Activated CD8-positive, alpha-beta memory T cell treated with anti-CD3 and anti-CD28 coated beads for 24 hours (primary cell): ENCODE measurements at regions not wholly inside any gene's neighbourhood (a gene's known extent, or its start where the extent isn't known, plus 50 kb on each side); places are given as distances from the start of the nearest gene placed in this dataset.
"Not testable (repeated sequence)": the region's sequence is repeated elsewhere in the genome, so short reads cannot be mapped to it uniquely, and the experiment has no call there.

Experiments
- DNase-seq: peaks from one replicate; pipeline ENCODE4 v3.0.0-alpha.2; 2020

DNA sequence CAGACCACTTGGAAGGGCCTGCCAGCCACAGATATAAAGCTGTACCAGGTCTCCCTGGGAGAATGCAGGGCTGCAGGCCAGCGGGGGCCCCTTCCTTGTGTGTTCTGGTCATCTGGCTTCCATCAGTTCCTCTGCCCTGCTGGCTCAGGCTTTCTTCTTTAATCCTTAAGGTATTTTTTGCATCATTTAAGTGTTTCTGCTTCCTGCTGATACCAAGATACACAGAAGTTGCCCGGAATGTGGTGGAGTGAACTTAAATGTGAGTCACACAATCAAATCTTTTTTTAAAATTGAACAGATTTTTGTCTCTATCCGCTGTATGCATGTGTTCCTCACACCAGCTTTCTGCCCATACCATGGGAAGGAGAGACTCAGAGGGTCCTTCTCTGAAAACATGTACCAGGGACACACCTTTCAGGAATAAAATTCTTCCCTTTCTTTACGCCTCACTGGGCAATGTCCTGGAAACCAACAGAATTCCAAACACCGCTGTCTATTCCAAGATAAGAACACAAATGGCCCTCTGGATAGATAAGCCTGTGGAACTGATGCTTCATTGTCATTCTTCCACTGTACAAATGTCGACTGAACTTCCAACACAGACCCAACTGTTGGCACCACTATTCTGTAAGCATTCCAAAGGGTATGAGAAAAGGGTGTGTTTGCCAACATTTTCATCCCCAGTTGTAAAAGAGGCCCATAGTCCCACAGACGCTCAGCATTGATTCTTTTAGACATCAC is 206.2 kb upstream of the MYLIP start:
- no peak for DNase-seq

DNA sequence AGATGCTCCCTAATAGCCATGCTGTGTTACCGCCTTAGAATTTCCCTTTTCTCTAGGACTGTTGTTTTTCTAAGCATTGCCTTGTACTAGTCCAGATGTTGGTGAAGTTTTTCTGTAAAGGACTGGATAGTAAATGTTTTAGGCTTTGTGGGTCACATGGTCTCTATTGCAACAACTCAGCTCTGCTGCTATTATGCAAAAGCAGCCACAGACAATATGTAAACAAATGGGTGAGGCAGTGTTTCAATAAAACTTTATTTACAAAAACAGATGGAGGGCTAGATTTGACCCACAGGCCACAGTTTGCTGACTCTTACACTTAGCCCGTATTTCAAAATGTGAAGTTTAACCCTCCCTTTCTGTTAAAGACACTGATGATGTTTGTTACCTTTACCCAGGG is 207.6 kb upstream of the MYLIP start:
- no peak for DNase-seq

DNA sequence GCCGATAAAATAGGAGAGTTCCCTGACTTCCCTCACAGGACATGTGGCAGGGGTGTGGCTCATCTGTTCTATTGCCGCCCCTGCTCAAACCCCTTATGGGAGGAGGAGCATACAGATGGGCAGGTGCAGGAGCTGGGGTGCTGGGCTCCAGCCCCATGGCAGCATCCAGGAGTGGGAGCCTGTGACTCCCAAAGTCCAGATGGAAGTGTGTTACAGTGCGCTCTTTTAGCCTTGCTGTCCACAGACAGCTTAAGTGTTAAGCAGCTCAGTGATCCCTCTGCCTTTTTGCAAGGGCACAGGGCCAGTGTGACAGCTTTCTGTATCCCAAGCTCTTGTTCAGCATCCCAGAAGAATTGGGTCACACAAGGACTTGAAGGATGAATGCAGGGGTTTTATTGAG is 212.3 kb upstream of the MYLIP start:
- no peak for DNase-seq

DNA sequence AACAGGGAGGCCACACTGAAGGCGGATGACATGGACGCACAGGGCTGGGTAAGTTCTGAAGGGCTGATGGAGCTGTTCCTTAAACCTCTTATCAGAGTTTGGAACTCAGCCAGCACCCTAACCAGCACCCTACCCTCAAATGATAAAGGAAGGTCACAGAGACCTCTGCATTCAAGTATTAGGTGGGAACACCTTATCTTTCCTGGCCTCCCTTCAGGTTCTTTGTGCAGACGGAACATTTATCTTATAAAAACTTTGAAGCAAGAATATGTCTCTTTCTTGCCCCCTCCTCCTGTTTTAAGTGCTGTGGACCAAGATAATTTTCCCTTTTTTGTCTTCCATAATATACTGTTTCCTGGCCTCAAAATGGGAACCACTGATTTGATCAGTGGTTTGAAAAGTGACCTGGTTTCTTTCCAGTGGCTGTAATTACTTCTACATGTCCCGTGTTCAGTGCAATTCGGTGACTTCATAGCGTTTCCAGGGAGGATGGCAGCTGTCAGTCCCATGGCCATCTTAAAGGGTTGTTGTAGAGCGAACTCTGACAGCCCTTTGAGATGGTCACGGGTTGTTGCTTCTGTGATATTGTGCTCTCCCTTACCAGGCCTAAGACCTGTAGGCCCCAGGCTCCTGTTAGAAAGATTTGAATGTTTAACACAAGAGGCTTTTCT is 213.2 kb upstream of the MYLIP start:
- no peak for DNase-seq

DNA sequence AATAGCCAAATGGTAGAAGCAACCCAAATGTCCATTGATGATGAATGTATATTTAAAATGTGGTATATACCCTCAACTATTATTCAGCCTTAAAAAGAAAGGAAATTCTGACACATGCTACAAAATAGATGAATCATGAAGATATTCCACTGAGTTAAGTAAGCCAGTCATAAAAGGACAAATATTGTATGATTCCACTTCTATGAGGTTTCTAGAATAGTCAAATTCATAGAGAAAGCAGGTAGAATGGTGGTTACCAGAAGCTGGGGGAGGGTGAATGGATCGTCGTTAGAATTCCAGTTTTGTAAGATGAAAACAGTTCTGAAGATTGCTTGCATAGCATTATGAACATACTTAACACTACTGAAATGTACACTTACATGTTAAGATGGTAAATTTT is 214.3 kb upstream of the MYLIP start:
- no peak for DNase-seq

DNA sequence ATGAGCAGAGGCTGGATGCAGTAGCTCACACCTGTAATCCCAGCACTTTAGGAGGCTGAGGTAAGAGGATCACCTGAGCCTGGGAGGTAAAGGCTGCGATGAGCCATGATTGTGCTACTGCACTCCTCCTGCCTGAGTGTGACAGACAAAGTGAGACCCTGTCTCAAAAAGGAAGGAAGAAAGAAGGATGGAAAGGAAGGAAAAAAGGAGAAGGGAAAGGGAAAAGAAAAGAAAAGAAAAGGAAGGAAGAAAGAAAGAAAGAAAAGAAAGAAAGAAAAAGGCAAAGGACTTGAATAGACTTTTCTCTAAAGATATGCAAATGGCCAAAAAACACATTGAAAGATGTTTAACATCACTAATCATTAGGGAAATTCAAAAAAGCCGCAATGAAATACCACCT is 215.3 kb upstream of the MYLIP start:
- no peak for DNase-seq

DNA sequence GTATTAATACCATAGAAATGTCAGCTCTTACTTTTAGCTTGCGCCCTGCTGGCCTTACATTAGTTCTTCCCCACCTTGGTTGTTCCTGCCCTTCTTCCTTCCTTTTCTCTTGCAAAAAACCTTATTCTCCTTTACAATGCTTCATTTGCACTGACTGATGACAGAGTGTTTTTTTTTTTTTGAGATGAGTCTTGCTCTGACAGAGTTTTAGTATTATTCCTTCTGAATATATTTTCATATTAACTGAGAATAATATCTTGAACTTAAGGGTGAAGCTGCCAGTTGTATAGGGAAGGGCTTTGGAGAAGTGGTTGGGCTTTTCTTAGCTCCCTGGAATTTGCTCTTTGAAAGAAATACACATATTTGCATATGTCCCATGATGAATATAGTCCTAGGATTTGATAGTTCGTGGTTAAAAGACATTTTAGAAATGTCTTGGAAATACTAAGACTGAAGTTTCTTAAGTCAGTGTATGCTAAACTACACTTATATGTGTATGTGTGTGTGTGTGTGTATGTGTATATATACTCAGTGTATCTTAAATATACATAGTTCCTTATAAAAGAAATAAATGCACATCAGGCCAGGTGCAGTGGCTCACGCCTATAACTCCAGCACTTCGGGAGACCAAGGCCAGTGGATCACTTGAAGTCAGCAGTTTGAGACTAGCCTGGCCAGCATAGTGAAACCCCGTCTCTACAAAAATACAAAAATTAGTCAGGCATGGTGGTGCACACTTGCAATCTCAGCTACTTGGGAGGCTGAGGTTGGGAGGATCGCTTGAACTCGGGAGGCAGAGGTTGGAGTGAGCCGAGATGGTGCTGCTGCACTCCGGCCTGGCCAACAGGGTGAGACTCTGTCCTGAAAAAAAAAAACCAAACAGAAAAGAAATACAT is 216.1 kb upstream of the MYLIP start:
- no peak for DNase-seq

DNA sequence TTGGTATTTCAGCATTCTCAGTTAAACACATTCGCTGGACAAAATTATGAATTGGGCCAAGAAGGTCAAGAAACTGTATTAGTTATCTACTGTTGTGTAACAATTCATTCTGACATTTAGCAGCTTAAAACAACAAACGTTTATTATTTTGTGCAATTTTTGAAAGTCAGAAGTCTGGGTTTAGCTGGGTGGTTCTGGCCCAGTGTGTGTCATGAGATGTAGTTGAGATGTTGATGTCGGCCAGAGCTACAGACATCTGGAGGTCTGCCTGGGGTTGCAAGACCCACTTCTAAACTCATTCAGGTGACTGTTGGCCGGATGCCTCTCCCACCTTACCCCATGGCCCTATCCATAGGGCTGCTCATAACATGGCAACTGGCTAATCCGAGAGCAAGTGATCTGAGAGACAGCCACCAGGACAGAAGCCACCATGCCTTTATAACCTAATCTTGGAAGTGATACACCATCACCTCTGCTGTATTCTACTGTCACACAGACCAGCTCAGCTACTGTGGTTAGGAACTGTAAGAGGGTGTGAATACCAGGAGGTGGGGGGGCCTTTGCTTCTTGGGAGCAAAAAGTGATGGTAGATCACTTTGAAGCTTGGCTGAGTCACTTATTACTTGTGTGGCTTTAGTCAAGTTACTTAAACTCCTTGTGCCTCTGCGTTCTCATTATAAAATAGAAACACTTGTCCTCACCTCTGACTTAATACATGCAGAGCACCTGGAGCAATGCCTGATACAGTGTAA is 217.0 kb upstream of the MYLIP start:
- DNase-seq, result peak; percentile 59

DNA sequence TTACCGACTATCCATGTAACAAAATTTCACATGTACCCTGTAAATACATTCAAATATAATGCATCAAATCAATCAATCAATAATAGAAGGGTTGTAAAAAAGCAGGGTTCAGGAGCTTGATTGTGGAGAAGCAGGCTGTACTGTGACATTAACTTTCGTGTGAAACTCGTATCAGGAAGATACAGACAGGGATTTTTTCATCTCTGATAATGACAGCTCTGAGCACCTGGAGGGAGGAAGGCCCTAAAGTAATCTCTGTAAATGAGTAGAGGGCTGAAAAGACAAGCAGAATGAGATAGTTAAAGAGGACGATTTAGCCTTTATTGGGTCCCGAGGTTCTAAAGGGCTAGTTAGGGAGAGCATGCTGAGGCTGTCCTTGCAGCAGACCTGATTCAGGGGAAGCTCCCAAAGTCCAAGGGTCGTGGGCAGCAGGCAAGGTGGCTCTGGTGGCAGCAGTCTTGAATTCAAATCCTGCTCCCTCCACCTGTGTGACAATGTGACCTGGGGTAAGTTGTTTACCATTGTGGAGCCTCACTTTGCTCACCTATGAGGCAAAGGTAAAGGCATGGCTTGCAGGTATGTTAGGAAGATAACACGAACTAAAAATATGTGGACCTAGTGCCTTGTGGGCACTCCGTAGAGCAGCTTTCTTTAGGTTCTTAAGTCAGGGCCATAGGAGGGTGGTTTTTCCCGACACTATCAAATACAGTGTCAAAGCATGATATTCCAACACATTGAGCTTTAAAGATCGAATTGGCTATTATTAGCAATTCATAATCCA is 219.4 kb upstream of the MYLIP start:
- no peak for DNase-seq

DNA sequence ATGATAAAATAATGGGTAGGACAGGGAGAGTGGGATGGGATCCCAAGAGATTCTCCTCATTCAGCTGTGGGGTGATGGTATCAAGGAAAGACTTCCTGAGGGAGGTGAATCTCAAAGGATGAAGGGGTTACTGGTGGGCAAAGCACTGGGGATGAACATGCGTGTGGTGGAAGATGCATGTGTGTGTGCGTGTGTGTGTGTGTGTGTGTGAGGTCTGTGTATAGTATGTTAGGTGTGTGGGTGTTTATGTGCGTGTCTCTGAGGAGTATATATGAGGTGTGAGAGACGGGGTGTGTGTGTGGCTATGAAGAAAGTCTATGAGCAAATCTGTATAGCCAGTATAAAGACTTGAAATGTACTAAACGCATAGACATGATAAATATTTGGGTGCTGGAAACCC is 220.0 kb upstream of the MYLIP start:
- no peak for DNase-seq

DNA sequence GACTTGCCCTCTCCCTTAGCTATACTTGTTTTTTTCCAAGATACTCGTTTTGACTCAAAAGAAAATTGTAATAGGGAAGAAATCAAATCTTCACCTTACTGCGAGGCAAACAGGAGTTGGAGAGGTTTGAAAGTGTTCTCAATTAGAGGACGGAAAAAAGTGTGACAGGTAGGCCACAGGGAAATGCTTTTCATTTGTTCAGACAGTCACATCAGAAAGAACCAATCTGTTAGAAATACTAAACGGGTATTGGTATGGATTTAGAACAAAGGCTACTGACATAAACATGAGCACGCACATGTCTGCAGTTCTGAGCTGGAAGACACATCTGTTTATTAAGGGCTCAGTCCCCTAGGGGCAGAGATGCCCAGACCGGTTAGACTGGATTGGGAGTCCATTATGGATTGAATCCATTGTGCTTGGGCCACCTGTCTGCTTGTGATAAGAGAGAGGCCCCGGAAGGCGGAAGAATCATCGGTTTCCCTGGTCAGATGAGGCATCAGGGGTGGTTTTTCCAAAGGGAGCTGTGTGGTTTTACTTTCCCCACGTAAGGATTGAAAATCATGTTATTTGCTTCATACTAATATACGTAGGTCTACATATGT is 220.9 kb upstream of the MYLIP start:
- DNase-seq, result no peak

DNA sequence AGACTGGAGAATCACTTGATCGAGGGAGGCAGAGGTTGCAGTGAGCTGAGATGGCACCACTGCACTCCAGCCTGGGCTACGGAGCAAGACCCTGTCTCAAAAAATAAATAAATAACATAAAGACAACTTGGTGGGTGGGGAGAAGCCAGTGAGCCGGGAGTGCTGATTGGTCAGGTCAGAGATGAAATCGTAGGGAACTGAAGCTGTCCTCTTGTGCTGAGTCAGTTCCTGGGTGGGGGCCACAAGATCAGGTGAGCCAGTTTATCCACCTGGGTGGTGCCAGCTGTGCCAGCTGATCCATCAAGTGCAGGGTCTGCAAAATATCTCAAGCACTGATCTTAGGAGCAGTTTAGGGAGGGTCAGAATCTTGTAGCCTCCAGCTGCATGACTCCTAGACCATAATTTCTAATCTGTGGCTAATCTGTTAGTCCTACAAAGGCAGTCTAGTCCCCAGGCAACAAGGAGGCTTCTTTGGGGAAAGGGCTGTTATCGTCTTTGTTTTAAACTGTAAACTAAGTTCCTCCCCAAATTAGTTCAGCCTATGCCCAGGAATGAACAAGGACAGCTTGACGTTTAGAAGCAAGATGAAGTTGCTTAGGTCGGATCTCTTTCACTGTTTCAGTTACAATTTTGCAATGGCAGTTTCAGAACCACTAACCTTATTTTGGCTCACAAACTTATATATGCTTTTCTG is 221.5 kb upstream of the MYLIP start:
- DNase-seq, result not testable (repeated sequence)

DNA sequence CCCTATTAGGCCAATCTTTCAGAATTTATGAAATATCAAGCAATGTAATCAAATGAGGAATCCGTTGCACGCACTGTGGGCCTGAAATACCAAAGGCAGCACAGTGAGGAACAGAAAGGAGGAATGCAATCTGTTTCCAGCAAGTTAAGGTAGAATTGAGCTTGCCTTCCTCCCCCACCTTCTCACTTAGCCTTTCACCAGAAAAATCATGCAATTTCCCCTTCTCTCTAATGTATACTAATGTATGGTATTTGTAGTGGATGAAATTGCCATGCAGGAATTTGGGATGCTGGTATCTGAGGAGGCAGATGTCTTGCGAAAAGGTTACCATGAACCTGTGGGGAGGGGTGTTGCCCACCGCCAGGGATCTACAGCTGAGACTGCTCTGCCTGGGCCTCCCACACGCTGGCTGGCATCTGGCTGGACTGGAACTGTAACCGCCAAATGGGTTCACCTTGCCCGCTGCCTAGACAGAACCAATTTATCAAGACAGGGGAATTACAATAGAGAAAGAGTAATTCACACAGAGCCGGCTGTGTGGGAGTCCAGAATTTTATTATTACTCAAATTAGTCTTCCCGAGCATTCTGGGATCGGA is 222.4 kb upstream of the MYLIP start:
- DNase-seq, result no peak

DNA sequence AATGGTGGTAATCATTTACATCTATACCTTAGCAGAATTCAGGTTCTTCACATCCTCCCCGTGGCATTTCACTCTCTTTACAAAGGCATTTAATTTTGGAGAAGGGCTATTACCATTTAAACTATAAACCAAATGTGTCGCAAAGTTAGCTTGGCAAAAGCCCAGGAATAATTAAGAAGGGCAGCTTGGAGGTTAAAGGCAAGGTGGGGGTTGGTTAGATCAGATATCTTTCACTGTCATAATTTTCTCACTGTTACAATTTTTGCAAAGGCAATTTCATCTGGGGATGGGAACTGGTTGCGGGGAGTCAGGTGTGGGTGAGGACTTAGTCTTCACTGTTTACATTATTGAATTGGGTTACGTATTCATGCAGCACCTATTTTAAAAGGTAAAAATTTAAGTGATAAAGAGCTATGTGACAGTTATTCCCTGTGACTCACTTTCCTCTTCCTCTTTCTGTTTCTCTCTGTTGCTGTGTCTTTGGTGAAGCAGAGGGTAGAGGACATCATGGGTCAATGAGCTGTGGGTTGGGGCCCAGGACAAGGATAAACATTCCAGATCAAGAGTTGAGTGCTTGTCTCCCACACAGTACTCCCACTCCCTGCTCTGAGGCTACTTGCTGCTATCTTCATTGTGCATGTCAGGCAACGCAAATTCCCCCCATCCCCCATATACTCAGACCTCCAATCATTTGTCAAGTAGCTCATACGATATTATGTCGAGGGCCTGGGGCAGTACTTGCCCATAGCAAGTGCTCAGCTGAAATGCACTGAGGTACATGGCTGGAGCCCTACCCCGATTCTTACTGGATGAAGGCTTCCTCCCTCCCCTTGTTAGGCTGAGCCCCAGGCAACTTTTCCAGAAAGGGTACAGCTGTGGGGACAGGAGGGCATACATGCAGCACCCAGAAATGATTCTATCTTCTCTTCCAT is 223.1 kb upstream of the MYLIP start:
- no peak for DNase-seq

DNA sequence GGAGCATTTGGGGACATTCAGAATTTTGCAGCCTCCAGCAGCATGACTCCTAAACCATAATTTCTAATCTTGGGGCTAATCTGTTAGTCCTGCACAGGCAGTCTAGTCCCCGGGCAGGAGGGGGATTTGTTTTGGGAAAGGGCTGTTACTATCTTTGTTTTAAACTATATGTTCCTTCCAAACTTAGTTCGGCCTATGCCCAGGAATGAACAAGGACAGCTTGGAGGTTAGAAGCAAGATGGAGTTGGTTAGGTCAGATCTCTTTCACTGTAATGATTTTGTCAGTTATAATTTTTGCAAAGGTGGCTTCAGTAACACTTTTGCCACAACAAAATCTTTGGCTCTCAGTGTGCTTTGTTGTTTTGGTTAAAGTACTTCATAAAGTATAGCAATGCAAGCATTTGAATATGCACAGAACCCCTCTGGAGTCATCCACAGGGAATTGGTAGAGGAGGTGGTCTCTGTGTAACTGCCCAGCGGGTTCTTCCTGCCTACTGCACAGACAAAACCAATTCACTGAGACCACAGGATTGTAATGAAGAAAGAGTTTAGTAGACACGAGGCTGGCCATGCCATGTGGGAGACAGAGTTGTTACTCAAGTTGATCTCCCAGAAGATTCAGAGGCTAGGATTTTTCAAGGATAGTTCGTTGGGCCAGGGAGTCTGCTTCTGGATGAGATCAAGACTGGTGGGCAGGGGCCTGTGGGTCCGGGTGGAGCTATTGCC is 224.1 kb upstream of the MYLIP start:
- no peak for DNase-seq

DNA sequence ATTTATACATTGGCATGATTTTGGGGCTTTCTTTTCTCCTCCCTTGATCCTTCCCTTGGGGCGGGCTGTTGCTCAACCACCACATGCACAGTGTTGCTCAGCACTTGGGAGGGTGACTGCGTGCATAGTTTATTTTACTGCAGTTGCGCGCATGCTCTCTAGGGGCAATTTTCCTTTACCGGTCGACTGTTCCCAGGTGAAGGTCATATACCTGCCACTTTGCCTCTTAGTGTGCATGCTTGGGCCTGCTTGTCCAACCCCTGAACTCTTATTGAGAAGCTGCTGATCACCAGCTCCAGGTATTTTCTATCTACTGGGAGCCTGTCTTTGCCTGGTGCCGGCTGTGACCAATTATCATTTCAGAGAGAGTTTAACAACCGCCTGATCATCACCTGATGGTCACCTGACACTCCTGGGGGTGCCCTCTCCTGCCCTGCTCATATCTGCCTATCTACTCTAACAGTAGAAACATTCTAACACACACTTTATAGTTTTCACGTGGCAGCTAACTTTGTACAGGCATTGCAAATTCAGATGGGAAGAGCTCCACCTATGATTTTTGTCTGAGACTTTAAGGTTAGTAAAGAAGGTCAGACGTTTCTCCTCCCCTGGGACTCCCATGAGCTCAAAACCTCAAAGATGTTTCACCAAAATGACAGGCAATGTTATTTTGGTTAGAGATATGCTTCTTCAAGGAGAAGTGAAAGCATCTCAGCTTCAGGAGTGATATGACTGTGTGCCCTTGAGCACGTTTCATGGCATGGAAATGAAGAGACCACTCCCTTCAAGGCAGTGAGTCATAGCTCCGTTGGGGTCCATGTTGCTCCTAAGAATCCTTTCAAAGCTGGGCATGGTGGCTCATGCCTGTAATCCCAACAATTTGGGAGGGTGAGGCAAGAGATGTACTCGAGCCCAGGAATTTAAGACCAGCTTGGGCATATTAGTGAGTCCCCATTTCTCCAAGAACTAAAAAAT is 227.5 kb upstream of the MYLIP start:
- DNase-seq, result no peak

DNA sequence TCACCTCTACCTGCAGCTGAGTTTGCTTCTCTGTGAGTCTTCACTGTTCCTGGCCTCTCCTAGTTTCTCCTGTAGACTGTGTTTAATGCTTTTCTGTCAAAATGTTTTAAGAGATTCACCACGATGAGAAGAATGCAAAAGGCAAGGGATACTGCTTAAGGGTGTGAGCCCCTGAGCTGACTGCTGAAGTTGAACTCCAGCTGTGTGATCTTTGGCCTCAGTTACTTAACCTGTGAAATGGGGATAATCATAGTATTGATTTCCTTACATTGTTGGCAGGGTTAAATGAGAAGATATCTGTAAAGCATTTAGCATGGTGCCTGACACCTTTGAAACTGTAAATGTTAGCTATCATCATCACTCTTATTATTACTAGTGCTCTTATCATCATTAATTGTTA is 230.2 kb upstream of the MYLIP start:
- no peak for DNase-seq
